ENCODE measurements at regions not wholly inside any gene's neighbourhood (a gene's known extent, or its start where the extent isn't known, plus 50 kb on each side); places are given as distances from the start of the nearest gene placed in this dataset.

DNA sequence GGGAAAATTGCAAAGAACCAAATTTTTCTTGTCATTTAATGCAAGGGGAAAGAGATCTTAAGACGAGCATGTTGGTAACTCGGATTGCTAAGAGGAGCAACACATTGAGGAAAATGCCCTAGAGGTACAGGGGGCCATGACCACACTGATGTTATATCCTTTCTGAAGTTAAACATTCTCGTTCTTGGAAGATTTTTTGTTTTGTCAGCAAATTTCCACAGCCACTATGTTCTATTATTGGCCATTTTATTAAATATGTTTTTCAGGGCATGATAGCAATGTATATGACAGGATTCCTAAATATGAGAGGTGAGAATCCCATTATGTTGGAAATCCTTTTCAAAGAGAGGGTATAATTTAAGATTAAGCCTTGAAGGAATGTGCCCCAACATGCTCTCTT is 627.2 kb upstream of the PKN2 start:
- TF ChIP-seq, protein P1, sequence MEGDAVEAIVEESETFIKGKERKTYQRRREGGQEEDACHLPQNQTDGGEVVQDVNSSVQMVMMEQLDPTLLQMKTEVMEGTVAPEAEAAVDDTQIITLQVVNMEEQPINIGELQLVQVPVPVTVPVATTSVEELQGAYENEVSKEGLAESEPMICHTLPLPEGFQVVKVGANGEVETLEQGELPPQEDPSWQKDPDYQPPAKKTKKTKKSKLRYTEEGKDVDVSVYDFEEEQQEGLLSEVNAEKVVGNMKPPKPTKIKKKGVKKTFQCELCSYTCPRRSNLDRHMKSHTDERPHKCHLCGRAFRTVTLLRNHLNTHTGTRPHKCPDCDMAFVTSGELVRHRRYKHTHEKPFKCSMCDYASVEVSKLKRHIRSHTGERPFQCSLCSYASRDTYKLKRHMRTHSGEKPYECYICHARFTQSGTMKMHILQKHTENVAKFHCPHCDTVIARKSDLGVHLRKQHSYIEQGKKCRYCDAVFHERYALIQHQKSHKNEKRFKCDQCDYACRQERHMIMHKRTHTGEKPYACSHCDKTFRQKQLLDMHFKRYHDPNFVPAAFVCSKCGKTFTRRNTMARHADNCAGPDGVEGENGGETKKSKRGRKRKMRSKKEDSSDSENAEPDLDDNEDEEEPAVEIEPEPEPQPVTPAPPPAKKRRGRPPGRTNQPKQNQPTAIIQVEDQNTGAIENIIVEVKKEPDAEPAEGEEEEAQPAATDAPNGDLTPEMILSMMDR (IDR thresholded peaks at IDR 0.05), result no peak
- TF ChIP-seq ZNF263 (CRISPR knock-in tag; IDR thresholded peaks at IDR 0.05; ENCODE audit: low read depth), result no peak
- TF ChIP-seq, protein P2, sequence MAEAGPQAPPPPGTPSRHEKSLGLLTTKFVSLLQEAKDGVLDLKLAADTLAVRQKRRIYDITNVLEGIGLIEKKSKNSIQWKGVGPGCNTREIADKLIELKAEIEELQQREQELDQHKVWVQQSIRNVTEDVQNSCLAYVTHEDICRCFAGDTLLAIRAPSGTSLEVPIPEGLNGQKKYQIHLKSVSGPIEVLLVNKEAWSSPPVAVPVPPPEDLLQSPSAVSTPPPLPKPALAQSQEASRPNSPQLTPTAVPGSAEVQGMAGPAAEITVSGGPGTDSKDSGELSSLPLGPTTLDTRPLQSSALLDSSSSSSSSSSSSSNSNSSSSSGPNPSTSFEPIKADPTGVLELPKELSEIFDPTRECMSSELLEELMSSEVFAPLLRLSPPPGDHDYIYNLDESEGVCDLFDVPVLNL (CRISPR knock-in tag; IDR thresholded peaks at IDR 0.05; ENCODE audit: borderline replicate concordance, low read depth), result no peak
- TF ChIP-seq, protein P3, sequence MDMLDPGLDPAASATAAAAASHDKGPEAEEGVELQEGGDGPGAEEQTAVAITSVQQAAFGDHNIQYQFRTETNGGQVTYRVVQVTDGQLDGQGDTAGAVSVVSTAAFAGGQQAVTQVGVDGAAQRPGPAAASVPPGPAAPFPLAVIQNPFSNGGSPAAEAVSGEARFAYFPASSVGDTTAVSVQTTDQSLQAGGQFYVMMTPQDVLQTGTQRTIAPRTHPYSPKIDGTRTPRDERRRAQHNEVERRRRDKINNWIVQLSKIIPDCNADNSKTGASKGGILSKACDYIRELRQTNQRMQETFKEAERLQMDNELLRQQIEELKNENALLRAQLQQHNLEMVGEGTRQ (CRISPR knock-in tag; IDR thresholded peaks at IDR 0.05), result no peak
- TF ChIP-seq, protein P4, sequence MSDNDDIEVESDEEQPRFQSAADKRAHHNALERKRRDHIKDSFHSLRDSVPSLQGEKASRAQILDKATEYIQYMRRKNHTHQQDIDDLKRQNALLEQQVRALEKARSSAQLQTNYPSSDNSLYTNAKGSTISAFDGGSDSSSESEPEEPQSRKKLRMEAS (CRISPR knock-in tag; IDR thresholded peaks at IDR 0.05), result no peak
- TF ChIP-seq SP1 (CRISPR knock-in tag; conservative IDR thresholded peaks at IDR 0.05), result no peak
- no peak for TF ChIP-seq ZNF423 (CRISPR knock-in tag; IDR thresholded peaks at IDR 0.05)
